GM06990 (cell line): ENCODE measurements at regions not wholly inside any gene's neighbourhood (a gene's known extent, or its start where the extent isn't known, plus 50 kb on each side); places are given as distances from the start of the nearest gene placed in this dataset.

Source experiments
- DNase-seq: peaks from one replicate; pipeline ENCODE4 v3.0.0-alpha.2; 2011; ENCODE audit not compliant: insufficient read length; ENCODE audit errors: extremely low read depth
- H3K27me3 ChIP-seq: replicated peaks from 2 replicates; pipeline ENCODE4 v1.6.0; 2011; ENCODE audit warnings: low read length; ENCODE audit not compliant: control insufficient read depth, insufficient read depth
- H3K36me3 ChIP-seq: 2 replicates; pipeline ENCODE4 v1.5.1; 2011; ENCODE audit warnings: low read length; ENCODE audit not compliant: control insufficient read depth, insufficient read depth
- H3K4me3 ChIP-seq: replicated peaks from 2 replicates; pipeline ENCODE4 v1.5.1; 2011; ENCODE audit warnings: low read depth, mild to moderate bottlenecking, control low read depth, low read length
- TF ChIP-seq, protein P1 (sequence below): IDR thresholded peaks from 2 replicates; pipeline ENCODE4 v1.5.1; 2011; ENCODE audit warnings: low read length, control low read depth, mild to moderate bottlenecking, inconsistent platforms; ENCODE audit not compliant: insufficient read depth, poor library complexity, severe bottlenecking

DNA sequence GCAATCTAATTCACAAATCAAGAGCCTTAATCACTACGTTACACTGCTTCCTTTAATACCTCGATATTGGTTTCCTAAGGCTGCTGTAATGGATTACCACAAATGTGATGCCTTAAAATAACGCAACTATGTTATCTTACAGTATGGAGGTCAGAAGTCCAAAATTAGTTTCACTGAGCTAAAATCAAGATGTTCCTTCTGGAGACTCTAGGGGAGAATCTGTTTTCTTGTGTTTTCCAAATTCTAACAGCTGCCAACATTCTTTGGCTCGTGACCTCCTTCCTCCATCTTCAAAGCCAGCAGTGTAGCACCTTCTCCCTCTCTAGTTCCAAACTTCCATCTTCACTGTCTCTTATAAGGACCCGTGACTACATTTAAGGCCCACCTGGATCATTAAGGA is 335.0 kb upstream of the NFIA start:
- Histone ChIP-seq H3K4me3 (no peak overlapping the region), H3K36me3 (no peaks in the 10 kb centered on the region), H3K27me3 (no peaks in the 10 kb centered on the region)
- DNase-seq = no peak
- TF ChIP-seq, protein P1, sequence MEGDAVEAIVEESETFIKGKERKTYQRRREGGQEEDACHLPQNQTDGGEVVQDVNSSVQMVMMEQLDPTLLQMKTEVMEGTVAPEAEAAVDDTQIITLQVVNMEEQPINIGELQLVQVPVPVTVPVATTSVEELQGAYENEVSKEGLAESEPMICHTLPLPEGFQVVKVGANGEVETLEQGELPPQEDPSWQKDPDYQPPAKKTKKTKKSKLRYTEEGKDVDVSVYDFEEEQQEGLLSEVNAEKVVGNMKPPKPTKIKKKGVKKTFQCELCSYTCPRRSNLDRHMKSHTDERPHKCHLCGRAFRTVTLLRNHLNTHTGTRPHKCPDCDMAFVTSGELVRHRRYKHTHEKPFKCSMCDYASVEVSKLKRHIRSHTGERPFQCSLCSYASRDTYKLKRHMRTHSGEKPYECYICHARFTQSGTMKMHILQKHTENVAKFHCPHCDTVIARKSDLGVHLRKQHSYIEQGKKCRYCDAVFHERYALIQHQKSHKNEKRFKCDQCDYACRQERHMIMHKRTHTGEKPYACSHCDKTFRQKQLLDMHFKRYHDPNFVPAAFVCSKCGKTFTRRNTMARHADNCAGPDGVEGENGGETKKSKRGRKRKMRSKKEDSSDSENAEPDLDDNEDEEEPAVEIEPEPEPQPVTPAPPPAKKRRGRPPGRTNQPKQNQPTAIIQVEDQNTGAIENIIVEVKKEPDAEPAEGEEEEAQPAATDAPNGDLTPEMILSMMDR = no peak

DNA sequence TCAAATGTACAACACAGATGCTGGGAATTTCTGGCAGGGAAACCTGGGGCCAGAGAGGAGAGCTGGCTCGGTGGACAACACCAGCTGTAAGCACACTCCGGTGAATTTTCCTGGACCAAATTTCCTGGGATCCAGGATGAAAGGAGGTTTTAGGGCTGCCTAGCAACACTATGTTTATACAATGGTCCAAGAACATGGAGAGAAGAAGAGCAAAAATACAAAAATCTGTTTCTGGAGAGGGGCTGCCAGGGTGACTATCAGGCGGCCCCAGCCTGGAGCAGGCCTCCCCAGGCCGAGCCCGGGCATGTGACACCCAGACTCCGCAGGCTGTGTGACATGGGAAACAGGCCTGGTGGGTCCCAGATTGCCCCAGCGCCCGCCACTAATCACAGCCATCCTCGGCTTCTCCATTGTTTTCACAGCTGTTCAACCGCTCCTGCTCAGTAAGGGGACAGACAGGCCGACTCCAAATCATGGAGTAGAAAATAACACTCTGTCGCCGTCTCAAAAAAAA is 336.0 kb upstream of the NFIA start:
- Histone ChIP-seq H3K27me3 (no peaks in the 10 kb centered on the region), H3K4me3 (no peak overlapping the region), H3K36me3 (no peaks in the 10 kb centered on the region)
- TF ChIP-seq, protein P1 = no peak
- no peak for DNase-seq

DNA sequence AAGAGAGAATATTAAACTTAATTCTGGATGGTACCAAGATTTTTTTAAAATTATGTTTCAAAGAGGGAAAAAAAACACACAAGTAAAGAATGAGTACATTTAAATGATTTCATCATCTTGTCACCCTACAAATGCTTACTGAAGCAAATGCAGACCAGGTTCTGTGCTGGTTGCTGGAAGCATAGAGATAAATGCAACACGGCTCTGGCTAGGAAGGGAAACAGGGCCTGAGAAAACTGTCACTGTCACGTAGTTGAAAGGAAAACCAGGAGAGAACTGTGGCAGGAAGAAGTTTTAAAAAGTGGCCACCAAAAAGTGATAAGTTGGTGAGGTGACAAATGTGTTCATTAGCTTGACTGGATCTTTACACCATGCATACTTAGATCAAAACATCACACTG is 336.9 kb upstream of the NFIA start:
- no peaks in the 10 kb centered on the region for H3K27me3 ChIP-seq
- TF ChIP-seq, protein P1 = no peak
- no peaks in the 10 kb centered on the region for H3K36me3 ChIP-seq
- DNase-seq = no peak
- H3K4me3 ChIP-seq = no peak overlapping the region

DNA sequence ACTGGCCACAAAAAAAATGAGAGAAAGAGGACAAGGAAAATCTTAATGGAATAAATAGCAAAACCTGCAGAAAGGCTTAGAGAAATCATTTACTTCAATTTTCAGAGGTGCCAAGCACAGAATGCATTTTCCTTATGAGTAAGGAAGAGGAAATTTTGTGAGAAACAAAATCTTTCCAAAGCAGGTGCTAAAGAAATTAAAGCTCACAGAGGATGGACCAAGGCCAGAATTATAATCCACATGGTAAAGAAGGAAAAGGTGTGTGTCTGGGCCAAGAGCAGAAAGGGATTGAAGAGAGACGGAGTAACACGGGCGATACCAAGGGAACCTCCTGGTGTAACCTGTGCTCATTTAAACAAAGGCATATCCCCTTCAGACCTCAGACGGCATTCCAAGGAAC is 340.0 kb upstream of the NFIA start:
- H3K27me3 ChIP-seq = no peaks in the 10 kb centered on the region

DNA sequence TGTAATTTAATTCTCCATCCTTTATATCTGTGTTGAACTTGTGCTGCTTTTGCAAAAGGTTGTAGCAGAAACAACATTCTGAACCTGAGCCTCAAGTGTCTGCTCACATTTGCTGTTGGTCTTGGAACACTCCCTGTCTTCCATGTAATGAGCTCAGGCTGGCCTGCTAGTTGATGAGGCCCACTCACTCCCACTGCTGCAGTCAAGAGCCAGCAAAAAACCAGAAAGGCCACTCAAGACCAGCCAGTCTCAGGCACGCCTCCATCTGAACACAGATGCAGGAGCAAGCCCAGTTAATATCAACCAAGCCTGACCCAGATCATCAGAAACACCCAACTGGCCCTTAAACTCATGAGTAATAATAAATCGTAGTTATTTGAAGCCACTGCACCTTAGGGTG is 342.2 kb upstream of the NFIA start:
- Histone ChIP-seq H3K36me3 (no peaks in the 10 kb centered on the region), H3K4me3 (no peak overlapping the region), H3K27me3 (no peaks in the 10 kb centered on the region)
- DNase-seq = no peak
- TF ChIP-seq, protein P1 = no peak

More for the DNA sequence above, 340.0 kb upstream of the NFIA start:
- DNase-seq = no peak
- no peak overlapping the region for H3K4me3 ChIP-seq
- TF ChIP-seq, protein P1 = no peak
- no peaks in the 10 kb centered on the region for H3K36me3 ChIP-seq

DNA sequence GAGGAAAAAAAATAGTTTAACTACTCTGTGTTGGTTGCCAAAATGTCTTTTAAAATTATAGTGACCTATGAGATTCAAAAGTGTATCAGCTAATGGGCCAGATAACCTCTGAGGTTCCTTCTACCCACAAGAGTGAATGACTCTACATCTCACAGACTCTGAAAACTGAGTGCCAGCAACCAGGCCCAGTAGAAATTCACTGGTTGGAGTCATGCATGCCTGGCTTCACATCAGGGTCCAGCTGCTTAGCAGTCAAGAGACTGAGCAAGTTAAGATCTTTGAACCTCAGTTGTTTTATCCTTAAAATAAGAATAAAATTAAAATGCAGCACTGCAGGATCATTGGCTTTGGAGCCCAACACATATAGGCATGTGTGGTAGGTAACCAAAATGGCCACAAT is 342.6 kb upstream of the NFIA start:
- no peaks in the 10 kb centered on the region for H3K27me3 ChIP-seq
- H3K4me3 ChIP-seq = no peak overlapping the region
- TF ChIP-seq, protein P1 = no peak
- no peaks in the 10 kb centered on the region for H3K36me3 ChIP-seq
- DNase-seq = no peak
